ENCODE measurements at regions not wholly inside any gene's neighbourhood (a gene's known extent, or its start where the extent isn't known, plus 50 kb on each side); places are given as distances from the start of the nearest gene placed in this dataset.
"Not testable (repeated sequence)": the region's sequence is repeated elsewhere in the genome, so short reads cannot be mapped to it uniquely, and the experiment has no call there.

GRCh38 chr2:242002944-242003343 is 133.4 kb downstream of the RTP5 start:
- Histone ChIP-seq H3K9me3 (ENCODE audit: low read depth) (no peaks in the 10 kb centered on the region), H3K4me1 (ENCODE audit: low read depth) (no peaks in the 10 kb centered on the region), H3K27ac (no peak overlapping the region), H3K36me3 (no peaks in the 10 kb centered on the region), H3K27me3 (no peaks in the 10 kb centered on the region), H3K4me3 (no peak overlapping the region)
- no peak for TF ChIP-seq CTCF (IDR thresholded peaks at IDR 0.05; ENCODE audit: low read depth, low read length)
- DNase-seq (ENCODE audit: low read depth in 1 of 2, low spot score in 1 of 2) = no peak

GRCh38 chr2:242004223-242004901 is 134.8 kb downstream of the RTP5 start:
- DNase-seq (ENCODE audit: low read depth in 1 of 2, low spot score in 1 of 2) = no peak
- TF ChIP-seq CTCF (IDR thresholded peaks at IDR 0.05; ENCODE audit: low read depth, low read length) = no peak

GRCh38 chr2:242004902-242005230 is 135.3 kb downstream of the RTP5 start:
- Histone ChIP-seq H3K27me3 (no peaks in the 10 kb centered on the region), H3K4me1 (ENCODE audit: low read depth) (no peaks in the 10 kb centered on the region), H3K9me3 (ENCODE audit: low read depth) (no peaks in the 10 kb centered on the region), H3K36me3 (no peaks in the 10 kb centered on the region), H3K4me3 (no peak overlapping the region), H3K27ac (no peak overlapping the region)
- no peak for DNase-seq (ENCODE audit: low read depth in 1 of 2, low spot score in 1 of 2)
- no peak for TF ChIP-seq CTCF (IDR thresholded peaks at IDR 0.05; ENCODE audit: low read depth, low read length)

More at GRCh38 chr2:242004223-242004901, 134.8 kb downstream of the RTP5 start:
- Histone ChIP-seq H3K4me3 (no peak overlapping the region), H3K27ac (no peak overlapping the region), H3K27me3 (no peaks in the 10 kb centered on the region), H3K36me3 (no peaks in the 10 kb centered on the region), H3K9me3 (ENCODE audit: low read depth) (no peaks in the 10 kb centered on the region), H3K4me1 (ENCODE audit: low read depth) (no peaks in the 10 kb centered on the region)

GRCh38 chr2:242006091-242006634 is 136.6 kb downstream of the RTP5 start:
- not testable (repeated sequence) for DNase-seq (ENCODE audit: low read depth in 1 of 2, low spot score in 1 of 2); H3K9me3 ChIP-seq (ENCODE audit: low read depth); H3K27me3 ChIP-seq; H3K36me3 ChIP-seq; H3K27ac ChIP-seq; H3K4me3 ChIP-seq; H3K4me1 ChIP-seq (ENCODE audit: low read depth)

DNA sequence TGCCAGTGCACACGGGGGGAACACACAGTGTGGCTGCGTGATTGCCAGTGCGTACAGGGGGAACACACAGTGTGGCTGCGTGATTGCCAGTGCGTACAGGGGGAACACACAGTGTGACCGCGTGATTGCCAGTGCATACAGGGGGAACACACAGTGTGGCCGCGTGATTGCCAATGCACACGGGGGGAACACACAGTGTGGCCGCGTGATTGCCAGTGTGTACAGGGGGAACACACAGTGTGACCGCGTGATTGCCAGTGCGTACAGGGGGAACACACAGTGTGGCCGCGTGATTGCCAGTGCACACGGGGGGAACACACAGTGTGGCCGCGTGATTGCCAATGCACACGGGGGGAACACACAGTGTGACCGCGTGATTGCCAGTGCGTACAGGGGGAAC is 139.4 kb downstream of the RTP5 start:
- H3K36me3 ChIP-seq; H3K9me3 ChIP-seq (ENCODE audit: low read depth); DNase-seq (ENCODE audit: low read depth in 1 of 2, low spot score in 1 of 2); H3K4me1 ChIP-seq (ENCODE audit: low read depth); H3K27me3 ChIP-seq; H3K27ac ChIP-seq; H3K4me3 ChIP-seq: not testable (repeated sequence)

- H3K27me3 ChIP-seq; H3K4me3 ChIP-seq; H3K27ac ChIP-seq; DNase-seq (ENCODE audit: low read depth in 1 of 2, low spot score in 1 of 2); H3K4me1 ChIP-seq (ENCODE audit: low read depth); H3K36me3 ChIP-seq; H3K9me3 ChIP-seq (ENCODE audit: low read depth): not testable (repeated sequence)
These were observed 140.3 kb downstream of the RTP5 start for GRCh38 chr2:242009846-242010245.

DNA sequence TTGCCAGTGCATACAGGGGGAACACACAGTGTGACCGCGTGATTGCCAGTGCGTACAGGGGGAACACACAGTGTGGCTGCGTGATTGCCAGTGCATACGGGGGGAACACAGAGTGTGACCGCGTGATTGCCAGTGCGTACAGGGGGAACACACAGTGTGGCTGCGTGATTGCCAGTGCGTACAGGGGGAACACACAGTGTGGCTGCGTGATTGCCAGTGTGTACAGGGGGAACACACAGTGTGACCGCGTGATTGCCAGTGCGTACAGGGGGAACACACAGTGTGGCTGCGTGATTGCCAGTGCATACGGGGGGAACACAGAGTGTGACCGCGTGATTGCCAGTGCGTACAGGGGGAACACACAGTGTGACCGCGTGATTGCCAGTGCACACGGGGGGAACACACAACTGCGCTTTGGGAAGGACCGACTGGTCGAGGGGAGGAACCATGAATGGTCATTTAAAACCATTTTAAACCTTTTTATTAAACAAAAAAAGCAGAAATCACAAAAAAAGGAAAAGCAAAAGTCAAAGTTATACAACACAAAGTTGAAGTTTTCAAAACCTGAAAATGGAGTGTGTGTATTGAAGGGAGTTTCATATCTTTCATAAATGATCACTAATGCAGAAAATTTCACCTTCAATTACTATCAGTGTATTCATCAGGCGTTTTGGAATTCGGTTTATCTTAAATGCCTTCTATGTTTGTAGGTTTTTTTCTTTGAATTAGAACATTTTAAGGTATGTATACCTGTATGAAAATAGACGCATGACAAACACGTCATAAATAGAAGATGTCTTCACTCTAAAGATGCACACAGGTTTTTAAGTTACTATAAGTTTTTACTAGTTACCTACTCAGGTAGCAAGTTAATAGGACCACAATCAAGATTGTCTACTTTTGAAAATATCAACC is 141.0 kb downstream of the RTP5 start:
- DNase-seq (ENCODE audit: low read depth in 1 of 2, low spot score in 1 of 2) = peak in 1 of 2 donors; percentile 46
- not testable (repeated sequence) for H3K4me3 ChIP-seq; H3K27ac ChIP-seq; H3K27me3 ChIP-seq; H3K9me3 ChIP-seq (ENCODE audit: low read depth); H3K4me1 ChIP-seq (ENCODE audit: low read depth); H3K36me3 ChIP-seq
